GM19372 (cell line): ENCODE measurements at regions not wholly inside any gene's neighbourhood (a gene's known extent, or its start where the extent isn't known, plus 50 kb on each side); places are given as distances from the start of the nearest gene placed in this dataset.
"Not testable (repeated sequence)": the region's sequence is repeated elsewhere in the genome, so short reads cannot be mapped to it uniquely, and the experiment has no call there.

ENCODE experiments used
- ATAC-seq: cut with Tn5 transposase; IDR thresholded peaks from one replicate; pipeline ENCODE4 v1.9.1; 2021; ENCODE audit warnings: mild to moderate bottlenecking, low read depth, moderate library complexity; ENCODE audit not compliant: unreplicated experiment

GRCh38 chr2:89537862-89538261 lies 846.4 kb downstream of the RPIA start:
- ATAC-seq, result not testable (repeated sequence)

GRCh38 chr2:89544110-89544509 lies 852.6 kb downstream of the RPIA start:
- ATAC-seq, result not testable (repeated sequence)

GRCh38 chr2:89579154-89579553 lies 887.7 kb downstream of the RPIA start:
- not testable (repeated sequence) for ATAC-seq

- not testable (repeated sequence) for ATAC-seq
Measured at GRCh38 chr2:89582816-89583215, 891.3 kb downstream of the RPIA start.

- not testable (repeated sequence) for ATAC-seq
Measured at GRCh38 chr2:89584046-89584445, 892.6 kb downstream of the RPIA start.

- ATAC-seq, result not testable (repeated sequence)
Measured at GRCh38 chr2:89584868-89585557, 893.5 kb downstream of the RPIA start.

GRCh38 chr2:89585558-89585920 lies 894.1 kb downstream of the RPIA start:
- peak; percentile 98 for ATAC-seq

- ATAC-seq, result not testable (repeated sequence)
Measured at GRCh38 chr2:89599843-89600242, 908.4 kb downstream of the RPIA start.

GRCh38 chr2:89606514-89606913 lies 915.0 kb downstream of the RPIA start:
- ATAC-seq, result not testable (repeated sequence)

- not testable (repeated sequence) for ATAC-seq
Measured at GRCh38 chr2:89610207-89610926, 918.9 kb downstream of the RPIA start.

GRCh38 chr2:89610927-89611515 lies 919.5 kb downstream of the RPIA start:
- ATAC-seq, result not testable (repeated sequence)

- ATAC-seq, result not testable (repeated sequence)
Measured at GRCh38 chr2:89611710-89612109, 920.2 kb downstream of the RPIA start.

- ATAC-seq, result not testable (repeated sequence)
Measured at GRCh38 chr2:89649268-89649667, 957.8 kb downstream of the RPIA start.

- ATAC-seq, result not testable (repeated sequence)
Measured at GRCh38 chr2:89679254-89679653, 987.8 kb downstream of the RPIA start.
